NB4 (cell line): ENCODE measurements at regions not wholly inside any gene's neighbourhood (a gene's known extent, or its start where the extent isn't known, plus 50 kb on each side); places are given as distances from the start of the nearest gene placed in this dataset.

Experiments used
- TF ChIP-seq, protein P1 (sequence below): IDR thresholded peaks from one replicate; pipeline ENCODE4 v1.5.1; 2012; ENCODE audit warnings: low read depth, low read length
- TF ChIP-seq, protein P2 (sequence below): IDR thresholded peaks from 2 replicates; pipeline ENCODE4 v1.6.1; 2011; ENCODE audit warnings: low read depth, low read length

DNA sequence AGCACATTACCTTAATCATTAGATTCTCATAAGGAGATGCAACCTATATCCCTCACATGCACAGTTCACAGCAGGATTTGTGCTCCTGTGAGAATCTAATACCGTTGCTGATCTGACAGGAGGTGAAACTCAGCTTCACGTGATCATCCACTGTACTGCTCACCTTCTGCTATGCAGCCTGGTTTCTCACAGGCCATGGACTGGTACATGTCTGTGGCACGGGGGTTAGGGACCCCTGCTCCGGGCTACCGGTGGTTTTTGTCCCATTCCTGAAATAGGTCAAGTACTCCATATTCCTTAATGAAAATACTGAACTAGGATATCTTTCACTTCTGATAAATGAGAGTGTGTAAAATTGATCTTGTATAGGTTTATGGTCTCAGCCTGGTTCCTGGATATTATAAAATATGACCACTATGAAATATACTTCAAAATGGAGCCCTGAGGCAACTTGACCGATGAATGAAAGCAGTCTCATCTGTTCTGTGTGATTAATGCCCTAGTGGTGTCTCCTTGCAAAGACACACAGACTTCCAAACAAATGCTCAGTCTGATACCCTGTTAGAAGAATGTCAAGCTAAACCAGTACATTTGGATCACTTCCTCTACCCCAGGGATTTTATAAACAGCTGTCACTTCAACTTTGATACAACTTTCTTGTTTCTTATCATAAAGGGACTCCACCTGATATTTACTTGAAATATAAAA is 492.9 kb upstream of the ANO3 start:
- TF ChIP-seq, protein P1, sequence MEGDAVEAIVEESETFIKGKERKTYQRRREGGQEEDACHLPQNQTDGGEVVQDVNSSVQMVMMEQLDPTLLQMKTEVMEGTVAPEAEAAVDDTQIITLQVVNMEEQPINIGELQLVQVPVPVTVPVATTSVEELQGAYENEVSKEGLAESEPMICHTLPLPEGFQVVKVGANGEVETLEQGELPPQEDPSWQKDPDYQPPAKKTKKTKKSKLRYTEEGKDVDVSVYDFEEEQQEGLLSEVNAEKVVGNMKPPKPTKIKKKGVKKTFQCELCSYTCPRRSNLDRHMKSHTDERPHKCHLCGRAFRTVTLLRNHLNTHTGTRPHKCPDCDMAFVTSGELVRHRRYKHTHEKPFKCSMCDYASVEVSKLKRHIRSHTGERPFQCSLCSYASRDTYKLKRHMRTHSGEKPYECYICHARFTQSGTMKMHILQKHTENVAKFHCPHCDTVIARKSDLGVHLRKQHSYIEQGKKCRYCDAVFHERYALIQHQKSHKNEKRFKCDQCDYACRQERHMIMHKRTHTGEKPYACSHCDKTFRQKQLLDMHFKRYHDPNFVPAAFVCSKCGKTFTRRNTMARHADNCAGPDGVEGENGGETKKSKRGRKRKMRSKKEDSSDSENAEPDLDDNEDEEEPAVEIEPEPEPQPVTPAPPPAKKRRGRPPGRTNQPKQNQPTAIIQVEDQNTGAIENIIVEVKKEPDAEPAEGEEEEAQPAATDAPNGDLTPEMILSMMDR, result no peak
- TF ChIP-seq, protein P2, sequence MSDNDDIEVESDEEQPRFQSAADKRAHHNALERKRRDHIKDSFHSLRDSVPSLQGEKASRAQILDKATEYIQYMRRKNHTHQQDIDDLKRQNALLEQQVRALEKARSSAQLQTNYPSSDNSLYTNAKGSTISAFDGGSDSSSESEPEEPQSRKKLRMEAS, result no peak
